Endothelial cell of hepatic sinusoid (primary cell): ENCODE measurements at regions not wholly inside any gene's neighbourhood (a gene's known extent, or its start where the extent isn't known, plus 50 kb on each side); places are given as distances from the start of the nearest gene placed in this dataset.

Experiments
- in situ Hi-C: cut with HindIII; loops from 2 replicates; pipeline ENCODE4 v1.10.0; 2017; ENCODE audit warnings: low sequenced_read_pairs

- in situ Hi-C loops, result no loop called here
These were observed 51.0 kb upstream of the EGFLAM start for GRCh38 chr5:38207343-38207742.

DNA sequence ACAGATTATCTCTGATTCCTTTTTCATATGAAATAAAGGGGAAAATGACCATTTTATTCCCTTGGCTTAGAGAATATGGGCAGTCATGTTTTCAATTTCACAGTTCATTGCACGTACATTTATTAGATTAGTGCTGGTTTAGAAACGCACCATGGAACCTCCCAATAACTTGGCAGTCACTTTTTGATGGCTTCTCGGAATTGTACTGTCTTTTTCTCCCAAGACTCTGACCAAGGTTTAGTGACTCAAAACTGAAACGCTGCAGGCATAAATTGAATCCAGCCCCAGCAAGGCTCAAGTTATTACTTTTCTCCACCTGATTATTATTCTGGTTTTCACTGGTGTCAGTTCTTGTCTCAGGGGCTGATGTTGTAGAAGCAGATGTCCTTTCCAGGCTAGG lies 55.6 kb upstream of the EGFLAM start:
- in situ Hi-C loops, result no loop called here

DNA sequence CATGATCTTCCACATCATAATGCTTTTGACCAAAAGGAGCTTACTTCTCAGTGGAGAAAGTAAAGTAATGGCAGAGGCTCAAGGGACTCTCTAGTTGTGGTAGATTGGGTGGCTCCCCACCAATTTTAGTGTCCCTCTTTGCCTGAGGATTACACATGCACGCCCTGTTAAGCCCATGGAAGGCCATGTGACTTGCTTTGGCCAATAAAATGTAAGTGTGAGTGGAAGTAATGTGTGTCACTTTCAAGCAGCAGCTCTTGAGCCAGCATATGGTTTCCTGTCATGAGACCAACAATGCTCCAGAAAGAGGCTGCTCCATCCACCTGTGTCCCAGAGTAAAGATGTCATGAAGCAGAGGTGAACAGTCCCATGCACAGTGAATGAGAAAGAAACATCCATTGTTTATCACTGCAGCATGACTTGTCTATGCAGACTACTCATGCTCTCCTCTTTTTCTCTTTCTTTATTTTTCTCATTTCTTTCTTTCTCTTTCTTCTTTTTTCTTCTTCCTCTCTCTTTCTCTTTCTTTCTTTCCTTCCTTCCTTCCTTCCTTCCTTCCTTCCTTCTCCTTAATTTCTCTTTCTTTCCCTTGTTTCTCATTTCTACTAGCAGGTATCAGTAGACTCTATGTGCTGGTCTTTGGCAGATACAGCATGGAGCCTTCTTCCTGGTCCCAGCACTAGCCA lies 57.3 kb upstream of the EGFLAM start:
- in situ Hi-C loops, result no loop called here

DNA sequence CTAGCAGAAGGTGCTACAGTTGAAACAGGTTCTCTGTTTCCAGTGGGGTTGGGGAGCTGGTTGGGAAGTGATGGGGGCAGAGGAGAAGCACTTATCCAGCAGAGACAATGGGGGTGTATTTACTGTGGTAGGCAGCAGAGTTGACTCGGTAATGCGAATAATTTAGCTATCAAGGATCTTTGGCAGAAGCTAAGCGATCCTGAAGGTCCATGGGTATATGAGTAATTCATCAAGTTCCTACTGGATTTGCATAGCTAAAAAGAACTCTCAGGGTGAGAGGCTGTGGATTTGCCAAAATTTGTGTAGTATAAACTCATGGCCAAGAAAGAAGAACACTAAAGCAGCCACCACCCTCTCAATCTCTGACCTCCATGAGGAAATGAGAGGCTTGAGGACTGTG lies 61.2 kb upstream of the EGFLAM start:
- in situ Hi-C loops, result loop anchor here (25.0 kb wide), 1 partner anchor 785 kb away; no protein-coding TSS in a partner anchor

DNA sequence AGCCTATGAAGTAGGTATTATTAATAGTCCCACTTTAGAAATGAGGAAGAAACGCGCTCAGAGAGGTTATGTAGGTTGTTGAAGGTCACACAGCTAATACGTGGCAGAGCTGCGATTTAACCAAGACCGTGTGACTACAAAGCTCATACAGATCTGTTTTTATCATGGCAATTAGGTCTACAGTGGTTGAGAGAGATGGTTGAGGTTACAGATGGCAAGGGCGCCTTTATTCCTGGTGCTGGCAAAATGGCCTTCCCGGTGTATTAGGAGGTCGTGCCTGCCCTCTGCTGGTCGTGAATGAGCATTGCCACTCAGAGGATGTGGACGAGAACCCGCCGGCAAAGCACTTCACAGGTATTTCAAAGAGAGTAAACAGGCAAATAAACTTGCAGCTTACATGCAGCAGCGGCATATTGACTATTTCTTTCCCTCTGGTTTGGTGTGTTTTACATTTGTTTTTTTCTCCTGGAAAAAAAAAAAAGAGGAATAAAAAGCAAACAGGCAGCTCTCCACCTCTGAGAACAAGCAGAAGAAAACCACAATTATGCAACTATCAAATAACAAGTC lies 65.3 kb upstream of the EGFLAM start:
- in situ Hi-C loops, result loop anchor here (5.0 to 25.0 kb wide), 2 partner anchors 66 to 781 kb away; no protein-coding TSS in a partner anchor

DNA sequence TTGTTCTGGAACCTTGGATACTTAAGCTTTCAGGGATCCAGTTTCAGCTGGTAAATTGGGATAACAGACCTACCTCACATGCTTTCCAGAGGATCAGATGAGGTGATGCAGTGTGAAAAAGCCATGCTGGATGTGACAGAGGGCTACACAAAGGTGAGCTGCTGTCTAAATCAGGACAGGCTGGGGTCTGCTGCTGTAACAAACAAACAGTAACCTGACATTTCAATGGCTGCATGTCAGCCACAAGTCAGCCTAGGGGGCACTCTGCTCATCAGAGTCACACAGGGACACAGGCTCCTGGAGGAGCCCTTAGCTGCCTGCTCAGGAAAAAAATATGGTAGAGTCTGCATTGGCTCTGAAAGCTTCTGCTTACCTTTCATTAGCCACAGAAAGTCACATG lies 66.7 kb upstream of the EGFLAM start:
- in situ Hi-C loops, result loop anchor here (5.0 to 25.0 kb wide), 2 partner anchors 64 to 779 kb away; no protein-coding TSS in a partner anchor

- in situ Hi-C loops, result loop anchor here (5.0 to 25.0 kb wide), 2 partner anchors 63 to 778 kb away; no protein-coding TSS in a partner anchor
These were observed 68.2 kb upstream of the EGFLAM start for GRCh38 chr5:38190111-38190510.

DNA sequence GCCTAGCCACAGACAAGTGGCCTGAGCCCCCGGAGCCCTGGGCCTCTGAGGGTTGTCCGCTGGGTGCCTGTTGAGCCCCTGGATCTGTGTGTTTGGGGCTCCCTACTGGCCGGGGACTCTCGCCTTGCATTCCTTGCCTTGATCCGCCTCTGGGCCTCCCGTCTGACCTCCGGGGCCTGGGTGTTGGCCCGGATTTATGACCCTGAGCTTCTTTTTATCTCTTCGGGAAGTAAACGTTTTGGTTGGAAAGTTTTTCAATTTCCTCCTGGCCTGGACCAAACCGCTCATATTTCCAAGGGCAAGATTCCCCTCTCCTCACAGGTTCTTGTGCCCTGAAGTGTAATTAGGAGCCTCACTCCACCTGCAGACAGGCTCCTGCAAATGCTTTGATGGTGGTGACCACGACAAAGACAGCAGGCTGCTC lies 69.3 kb upstream of the EGFLAM start:
- in situ Hi-C loops, result loop anchor here (10.0 to 25.0 kb wide), 2 partner anchors 404 to 777 kb away; no protein-coding TSS in a partner anchor

GRCh38 chr5:38188591-38188990 lies 69.8 kb upstream of the EGFLAM start:
- in situ Hi-C loops, result loop anchor here (10.0 to 25.0 kb wide), 2 partner anchors 404 to 776 kb away; no protein-coding TSS in a partner anchor

GRCh38 chr5:38187532-38187931 lies 70.8 kb upstream of the EGFLAM start:
- in situ Hi-C loops, result loop anchor here (10.0 to 25.0 kb wide), 2 partner anchors 403 to 775 kb away; no protein-coding TSS in a partner anchor

DNA sequence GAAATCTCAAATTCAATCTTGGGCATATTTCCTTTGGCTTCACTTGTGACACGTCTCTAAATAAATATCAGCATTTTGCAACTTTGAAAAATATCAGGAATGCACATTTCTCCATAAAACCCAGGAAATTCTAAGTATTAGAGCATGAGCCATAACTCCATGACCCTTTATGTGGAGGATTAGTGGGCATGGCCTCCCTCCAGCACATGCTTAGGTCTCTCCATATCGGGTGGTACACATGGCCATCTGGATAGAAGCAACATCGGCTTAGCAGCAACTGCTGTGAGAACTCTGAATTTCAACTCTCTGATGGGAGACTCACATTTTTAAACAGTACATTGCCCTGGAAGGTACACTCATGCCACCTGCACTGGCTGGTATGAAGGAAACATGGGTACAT lies 73.7 kb upstream of the EGFLAM start:
- in situ Hi-C loops, result loop anchor here (10.0 to 25.0 kb wide), 2 partner anchors 400 to 772 kb away; no protein-coding TSS in a partner anchor

DNA sequence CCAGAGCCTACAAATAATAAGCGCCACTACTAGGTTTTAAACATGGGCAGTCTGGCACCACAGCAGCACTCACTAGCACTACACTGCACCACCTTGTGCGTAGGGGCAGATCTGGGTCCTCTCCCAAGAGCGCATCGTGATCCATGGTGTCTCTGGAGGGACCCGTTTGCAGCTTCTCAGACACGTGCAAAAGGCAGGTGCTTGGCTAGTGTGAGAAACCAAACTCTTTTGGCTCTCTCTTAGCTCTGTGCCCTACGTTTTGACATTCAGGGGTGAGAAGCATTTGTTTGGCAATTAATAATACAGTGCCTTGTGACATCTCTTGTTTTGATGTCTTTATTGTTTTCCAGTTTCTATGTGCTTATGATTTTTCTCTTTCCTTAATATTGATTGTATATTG lies 75.4 kb upstream of the EGFLAM start:
- in situ Hi-C loops, result loop anchor here (10.0 to 25.0 kb wide), 2 partner anchors 398 to 771 kb away; no protein-coding TSS in a partner anchor

- in situ Hi-C loops, result no loop called here
These were observed 90.3 kb upstream of the EGFLAM start for GRCh38 chr5:38168029-38168428.

- in situ Hi-C loops, result no loop called here
These were observed 90.8 kb upstream of the EGFLAM start for GRCh38 chr5:38167562-38167996.

GRCh38 chr5:38166832-38167231 lies 91.5 kb upstream of the EGFLAM start:
- in situ Hi-C loops, result no loop called here

GRCh38 chr5:38165435-38165834 lies 92.9 kb upstream of the EGFLAM start:
- in situ Hi-C loops, result no loop called here

DNA sequence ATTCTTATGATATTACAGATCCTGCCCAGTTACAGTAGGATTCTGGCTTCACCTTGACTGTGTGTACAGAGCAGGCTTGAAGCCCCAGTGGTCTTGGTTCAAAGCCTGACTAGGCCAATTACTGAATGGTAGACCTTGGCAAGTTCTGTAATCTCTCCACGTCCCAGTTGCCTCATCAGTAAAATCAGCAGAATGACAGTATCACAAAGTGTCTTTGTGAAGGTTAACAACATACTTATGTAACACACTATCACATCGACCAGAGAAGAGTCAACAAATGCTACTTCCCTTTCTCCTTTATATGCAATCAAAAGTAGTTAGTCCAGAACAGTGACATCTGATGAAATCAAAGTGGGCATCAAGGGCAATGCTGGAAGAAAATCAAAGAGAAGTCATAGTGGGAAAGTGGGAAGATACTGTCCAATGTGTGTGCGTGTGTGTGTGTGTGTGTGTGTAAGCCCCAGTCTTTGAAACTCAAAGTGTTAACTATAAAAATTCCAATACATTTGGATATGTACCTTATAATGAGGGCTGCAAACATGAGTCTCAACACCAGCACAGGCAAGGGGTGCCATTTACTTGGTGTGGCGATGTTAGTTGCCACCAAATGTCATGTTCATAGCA lies 93.5 kb upstream of the EGFLAM start:
- in situ Hi-C loops, result no loop called here

- in situ Hi-C loops, result no loop called here
These were observed 94.6 kb upstream of the EGFLAM start for GRCh38 chr5:38163636-38164237.

- in situ Hi-C loops, result no loop called here
These were observed 95.7 kb upstream of the EGFLAM start for GRCh38 chr5:38162625-38163024.

DNA sequence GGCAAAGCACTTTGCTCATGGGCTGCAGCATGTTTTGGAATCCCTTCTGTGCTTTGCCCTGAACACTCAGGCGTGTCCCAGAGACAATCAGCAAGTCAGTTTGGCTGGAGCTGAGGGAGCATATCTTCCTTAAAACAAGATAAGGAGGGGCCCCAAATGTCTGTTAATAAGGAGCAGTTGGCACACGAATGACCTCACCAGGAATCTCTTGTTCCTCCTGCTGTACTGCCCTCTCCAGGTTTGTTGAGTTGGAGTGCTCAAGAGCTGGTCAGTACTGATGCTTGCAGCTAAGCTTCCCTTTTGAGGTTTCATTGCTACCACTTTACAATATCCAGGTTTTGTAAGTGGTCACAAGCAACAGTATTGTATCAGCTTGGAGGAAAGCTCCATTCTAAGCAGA lies 101.3 kb upstream of the EGFLAM start:
- in situ Hi-C loops, result no loop called here

- in situ Hi-C loops, result no loop called here
These were observed 103.6 kb upstream of the EGFLAM start for GRCh38 chr5:38154615-38155204.
